Adipocyte (in vitro differentiated cells): ENCODE measurements at regions not wholly inside any gene's neighbourhood (a gene's known extent, or its start where the extent isn't known, plus 50 kb on each side); places are given as distances from the start of the nearest gene placed in this dataset.
"Not testable (repeated sequence)": the region's sequence is repeated elsewhere in the genome, so short reads cannot be mapped to it uniquely, and the experiment has no call there.

Experiments used
- DNase-seq: peaks from one replicate; pipeline ENCODE4 v3.0.0-alpha.2; 2015; ENCODE audit warnings: low read depth
- H3K27me3 ChIP-seq: replicated peaks from 2 replicates; pipeline ENCODE4 v1.7.0; 2013; ENCODE audit warnings: mild to moderate bottlenecking, low read length, moderate library complexity; ENCODE audit not compliant: control insufficient read depth, insufficient read depth
- H3K36me3 ChIP-seq: 2 replicates; pipeline ENCODE4 v1.7.0; 2013; ENCODE audit warnings: low read length, mild to moderate bottlenecking, moderate library complexity; ENCODE audit not compliant: control insufficient read depth, insufficient read depth, severe bottlenecking
- H3K4me1 ChIP-seq: 2 replicates; pipeline ENCODE4 v1.7.0; 2013; ENCODE audit warnings: mild to moderate bottlenecking, low read length, moderate library complexity; ENCODE audit not compliant: control insufficient read depth, insufficient read depth
- H3K4me3 ChIP-seq: 2 replicates; pipeline ENCODE4 v1.7.0; 2013; ENCODE audit warnings: mild to moderate bottlenecking, low read length, moderate library complexity
- H3K9ac ChIP-seq: 2 replicates; pipeline ENCODE4 v1.7.0; 2013; ENCODE audit warnings: mild to moderate bottlenecking, low read length, moderate library complexity
- H3K9me3 ChIP-seq: 2 replicates; pipeline ENCODE4 v1.7.0; 2013; ENCODE audit warnings: mild to moderate bottlenecking, low read length, moderate library complexity; ENCODE audit not compliant: control insufficient read depth

DNA sequence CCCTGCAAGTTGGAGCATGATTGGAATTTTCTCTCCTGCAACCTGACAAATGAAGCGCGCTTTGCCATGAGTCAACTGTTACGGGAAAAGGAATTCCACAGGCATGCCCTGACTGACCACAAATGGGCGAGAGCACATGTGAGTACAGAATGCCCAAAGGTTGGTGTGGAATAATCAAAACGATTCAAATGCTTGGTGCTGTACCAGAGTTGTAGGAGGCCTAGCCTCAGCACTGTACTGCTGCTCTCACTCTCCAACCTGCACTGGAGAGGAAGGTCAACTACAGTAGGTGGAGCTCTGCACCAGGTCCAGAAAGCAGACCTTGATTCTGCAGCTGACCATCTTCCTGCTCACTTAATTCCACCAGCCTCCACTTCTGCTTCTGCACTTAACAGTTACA lies 406.9 kb upstream of the ACTBL2 start:
- peaks cover 2% of the 10 kb centered on the region for H3K4me1 ChIP-seq
- H3K36me3 ChIP-seq = no peaks in the 10 kb centered on the region
- H3K4me3 ChIP-seq = no peak overlapping the region
- DNase-seq = peak; percentile 73
- H3K27me3 ChIP-seq = no peaks in the 10 kb centered on the region
- H3K9ac ChIP-seq = no peak overlapping the region
- H3K9me3 ChIP-seq = no peaks in the 10 kb centered on the region

DNA sequence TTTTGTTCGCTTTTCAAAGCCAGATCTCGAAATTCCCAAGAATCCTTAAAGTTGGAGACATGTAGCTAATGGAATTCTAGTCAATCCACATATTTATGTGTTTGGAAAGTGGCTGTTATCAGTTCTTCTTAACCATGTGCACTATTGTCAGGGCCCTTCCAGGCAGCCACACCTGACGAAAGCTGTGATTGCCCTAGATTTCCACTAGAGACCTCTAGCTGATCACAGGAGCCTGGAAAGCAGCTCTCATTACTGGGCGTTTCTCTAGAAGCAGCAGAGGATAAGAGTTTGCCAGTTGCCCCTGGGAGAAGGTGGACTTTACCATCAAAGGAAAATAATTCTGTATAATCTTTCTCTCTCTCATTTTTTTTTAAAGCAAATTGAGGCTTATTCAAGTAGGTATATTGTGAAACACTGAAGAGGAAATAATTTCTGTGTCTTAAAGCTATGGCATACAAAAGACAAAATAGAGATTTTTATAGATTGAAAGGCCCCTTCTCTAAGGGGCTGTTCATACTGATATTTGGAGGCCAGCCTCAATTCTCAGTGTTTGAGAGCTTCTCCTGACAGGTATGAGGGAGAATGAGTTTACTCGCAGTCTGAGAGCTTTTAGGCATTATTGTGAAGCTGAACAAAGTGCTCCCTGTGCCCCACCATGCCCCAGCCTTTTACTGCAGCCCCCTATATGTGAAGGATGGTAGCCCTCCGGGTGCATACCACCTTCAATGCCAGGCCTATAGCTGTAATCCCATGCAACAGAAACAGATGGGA lies 405.4 kb upstream of the ACTBL2 start:
- Histone ChIP-seq H3K4me3 (no peak overlapping the region), H3K36me3 (no peaks in the 10 kb centered on the region), H3K9ac (no peak overlapping the region), H3K9me3 (no peaks in the 10 kb centered on the region), H3K27me3 (no peaks in the 10 kb centered on the region), H3K4me1 (peaks cover 2% of the 10 kb centered on the region)
- DNase-seq = peak; percentile 67

DNA sequence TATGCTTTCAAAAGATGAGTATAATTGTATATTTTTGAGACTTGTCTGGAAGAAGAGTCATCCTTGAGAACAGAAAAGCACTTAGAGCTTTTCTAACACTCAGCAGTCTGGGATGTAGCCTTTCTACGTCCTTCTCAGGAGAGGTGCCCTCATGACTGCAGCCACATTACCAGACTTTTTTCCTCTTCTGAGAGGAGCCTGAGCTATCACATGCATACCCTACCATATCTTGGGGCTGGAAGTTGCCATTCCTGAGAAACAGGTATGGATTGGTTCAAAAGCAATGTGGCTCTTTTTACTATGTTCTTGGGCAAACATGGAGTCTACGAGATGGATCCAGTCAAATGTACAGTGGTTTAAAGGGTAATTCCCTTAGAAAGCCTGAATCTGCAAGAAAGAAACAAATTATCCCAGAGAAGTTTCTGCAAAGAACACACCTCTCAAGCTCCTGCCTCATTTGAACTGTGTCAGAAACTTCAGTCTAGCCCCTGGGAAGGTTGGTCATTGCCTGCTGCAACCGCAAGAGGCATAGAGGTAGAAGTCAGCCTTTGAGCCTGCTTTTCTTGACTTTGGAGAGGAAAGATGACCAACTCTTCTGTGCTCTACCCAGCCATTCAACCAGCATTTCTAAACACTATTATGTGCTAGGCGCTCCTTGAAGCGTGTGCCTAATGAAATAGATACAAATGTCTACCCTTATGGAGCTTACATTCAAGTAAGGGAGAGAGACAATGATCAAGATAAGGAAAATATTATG lies 401.9 kb upstream of the ACTBL2 start:
- Histone ChIP-seq H3K36me3 (no peaks in the 10 kb centered on the region), H3K27me3 (no peaks in the 10 kb centered on the region), H3K4me1 (peaks cover 2% of the 10 kb centered on the region), H3K9ac (no peak overlapping the region), H3K4me3 (no peak overlapping the region), H3K9me3 (no peaks in the 10 kb centered on the region)
- DNase-seq = no peak

DNA sequence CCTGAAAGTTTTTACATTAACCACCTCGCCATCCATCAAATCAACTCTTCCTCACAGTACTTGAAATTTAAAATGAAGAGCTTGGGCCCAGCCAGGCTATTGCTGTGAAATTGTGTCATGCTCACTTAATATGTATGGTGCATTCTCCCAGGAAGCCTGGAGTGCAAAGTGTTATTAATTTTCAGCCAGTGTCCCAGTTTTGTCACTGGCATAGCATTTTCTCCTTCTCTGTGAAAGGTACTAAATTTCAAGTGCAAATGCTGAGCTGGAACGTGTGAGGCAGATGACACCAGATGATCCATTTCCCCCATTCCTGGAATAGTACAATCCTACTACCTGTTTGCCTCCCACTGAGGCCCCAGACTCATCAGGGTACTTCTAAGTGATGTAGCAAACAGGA lies 397.6 kb upstream of the ACTBL2 start:
- H3K9me3 ChIP-seq = no peaks in the 10 kb centered on the region
- H3K27me3 ChIP-seq = no peaks in the 10 kb centered on the region
- H3K4me1 ChIP-seq = no peaks in the 10 kb centered on the region
- H3K9ac ChIP-seq = no peak overlapping the region
- no peaks in the 10 kb centered on the region for H3K36me3 ChIP-seq
- no peak overlapping the region for H3K4me3 ChIP-seq
- DNase-seq = no peak

DNA sequence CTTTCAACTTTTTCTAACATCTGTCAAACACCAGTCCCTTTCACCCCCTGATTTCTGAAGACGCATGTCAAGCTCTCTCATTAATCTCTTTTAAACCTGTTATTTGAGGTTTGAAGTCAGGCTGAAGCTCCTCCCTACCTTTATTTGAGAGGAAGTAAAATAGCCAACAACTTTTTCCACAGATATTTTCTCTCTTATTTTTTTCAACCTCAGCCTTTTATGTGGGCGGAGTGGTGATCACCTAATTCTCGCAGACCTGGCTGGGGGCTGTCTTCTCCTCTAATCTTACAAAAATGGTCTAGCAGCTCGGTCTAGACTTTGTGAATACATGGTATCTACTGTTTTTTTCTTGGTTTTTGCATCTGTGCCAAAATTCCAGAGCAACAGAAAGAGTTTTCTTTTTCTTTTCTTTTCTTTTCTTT lies 395.7 kb upstream of the ACTBL2 start:
- no peak for DNase-seq
- H3K36me3 ChIP-seq = no peaks in the 10 kb centered on the region
- H3K4me1 ChIP-seq = no peaks in the 10 kb centered on the region
- no peak overlapping the region for H3K4me3 ChIP-seq
- no peaks in the 10 kb centered on the region for H3K9me3 ChIP-seq
- H3K9ac ChIP-seq = no peak overlapping the region
- H3K27me3 ChIP-seq = no peaks in the 10 kb centered on the region

DNA sequence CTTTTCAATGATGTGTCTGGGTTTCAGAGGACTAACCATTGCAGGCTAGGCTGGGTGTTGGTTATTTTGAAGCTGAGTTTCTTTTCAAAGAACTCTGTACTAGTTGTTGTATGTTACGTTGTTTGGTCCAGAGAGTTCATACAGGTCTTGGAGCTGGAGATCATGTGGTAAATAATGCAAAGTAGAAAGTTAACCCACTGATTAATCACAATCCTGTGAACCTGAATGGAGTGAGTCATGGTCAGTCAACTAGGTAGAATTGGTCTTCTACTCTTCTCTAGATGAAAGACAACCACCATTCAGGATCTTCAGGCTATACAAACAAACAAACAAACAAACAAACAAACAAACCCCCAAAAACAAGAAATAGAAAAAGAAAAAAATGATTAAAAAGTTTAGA lies 388.9 kb upstream of the ACTBL2 start:
- DNase-seq = no peak
- no peaks in the 10 kb centered on the region for H3K4me1 ChIP-seq
- H3K4me3 ChIP-seq = no peak overlapping the region
- no peaks in the 10 kb centered on the region for H3K27me3 ChIP-seq
- H3K9ac ChIP-seq = no peak overlapping the region
- no peaks in the 10 kb centered on the region for H3K36me3 ChIP-seq
- H3K9me3 ChIP-seq = no peaks in the 10 kb centered on the region

DNA sequence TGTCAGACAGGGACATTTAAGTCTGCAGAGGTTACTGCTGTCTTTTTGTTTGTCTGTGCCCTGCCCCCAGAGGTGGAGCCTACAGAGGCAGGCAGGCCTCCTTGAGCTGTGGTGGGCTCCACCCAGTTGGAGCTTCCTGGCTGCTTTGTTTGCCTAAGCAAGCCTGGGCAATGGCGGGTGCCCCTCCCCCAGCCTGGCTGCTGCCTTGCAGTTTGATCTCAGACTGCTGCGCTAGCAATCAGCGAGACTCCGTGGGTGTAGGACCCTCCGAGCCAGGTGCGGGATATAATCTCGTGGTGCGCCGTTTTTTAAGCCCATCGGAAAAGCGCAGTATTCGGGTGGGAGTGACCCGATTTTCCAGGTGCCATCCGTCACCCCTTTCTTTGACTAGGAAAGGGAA lies 387.7 kb upstream of the ACTBL2 start:
- H3K36me3 ChIP-seq, H3K9ac ChIP-seq, H3K27me3 ChIP-seq, H3K4me3 ChIP-seq, H3K9me3 ChIP-seq, DNase-seq, H3K4me1 ChIP-seq: not testable (repeated sequence)

DNA sequence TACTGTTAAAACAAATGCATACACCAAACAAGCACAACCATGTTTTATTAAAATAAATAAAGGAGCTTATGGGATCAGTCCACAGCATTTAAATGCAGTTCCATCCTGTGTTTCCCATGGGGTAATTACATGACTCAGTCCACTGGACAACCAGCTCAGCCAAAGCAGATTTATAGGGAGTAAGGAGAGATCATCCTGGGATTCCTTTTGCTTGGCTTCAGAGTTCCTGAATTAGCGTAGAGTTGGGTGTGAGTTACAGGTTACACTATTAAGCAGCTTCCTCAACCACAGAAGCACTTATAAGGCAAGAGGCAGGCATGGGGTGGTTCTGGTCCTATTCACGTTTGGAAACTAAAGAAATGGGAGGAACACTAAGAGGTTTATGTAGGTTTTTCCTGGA lies 381.1 kb upstream of the ACTBL2 start:
- no peaks in the 10 kb centered on the region for H3K27me3 ChIP-seq
- peak; percentile 18 for DNase-seq
- H3K36me3 ChIP-seq = no peaks in the 10 kb centered on the region
- peaks cover 26% of the 10 kb centered on the region for H3K4me1 ChIP-seq
- H3K9ac ChIP-seq = no peak overlapping the region
- no peaks in the 10 kb centered on the region for H3K9me3 ChIP-seq
- no peak overlapping the region for H3K4me3 ChIP-seq

DNA sequence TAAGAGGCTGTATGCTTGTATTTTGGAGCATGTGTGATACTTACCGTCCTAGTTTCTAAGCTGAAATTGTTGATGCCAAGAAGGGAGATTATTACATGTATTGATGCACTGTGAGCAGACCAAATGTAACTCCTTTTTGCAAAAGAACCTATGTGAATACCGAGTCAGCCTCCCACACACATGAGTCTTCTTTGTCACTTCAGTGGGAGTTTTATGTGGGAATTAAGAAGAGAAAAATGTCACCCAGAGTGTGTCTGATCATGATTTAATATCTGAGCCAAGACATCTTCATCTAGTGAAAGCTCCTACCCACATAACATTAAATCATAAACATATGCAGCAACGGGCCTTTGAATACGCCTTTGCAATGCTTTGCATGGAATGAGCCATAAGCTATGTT lies 380.3 kb upstream of the ACTBL2 start:
- Histone ChIP-seq H3K9me3 (no peaks in the 10 kb centered on the region), H3K27me3 (no peaks in the 10 kb centered on the region), H3K9ac (no peak overlapping the region), H3K4me1 (peaks cover 26% of the 10 kb centered on the region), H3K36me3 (no peaks in the 10 kb centered on the region), H3K4me3 (no peak overlapping the region)
- no peak for DNase-seq

DNA sequence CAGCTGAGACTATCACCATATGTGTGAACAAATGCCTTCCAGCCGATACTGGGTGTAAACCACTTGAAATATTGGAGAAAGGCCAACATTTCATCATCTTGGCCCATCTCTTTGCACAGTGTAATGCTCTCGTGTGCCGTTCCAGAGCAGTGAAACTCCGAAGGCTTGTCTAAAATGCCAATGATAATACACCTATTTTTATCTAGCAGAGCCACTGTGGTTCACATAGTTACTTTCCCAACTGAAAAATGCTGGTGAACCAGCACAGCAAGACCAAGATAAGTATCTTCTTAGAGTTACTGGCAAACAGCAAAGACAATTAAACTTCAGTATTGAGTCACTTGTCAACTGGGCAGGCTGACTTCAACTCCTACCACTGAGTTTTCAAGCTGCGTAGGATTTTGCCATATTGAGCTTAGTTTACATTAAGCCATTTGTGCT lies 379.9 kb upstream of the ACTBL2 start:
- Histone ChIP-seq H3K27me3 (no peaks in the 10 kb centered on the region), H3K4me3 (no peak overlapping the region), H3K36me3 (no peaks in the 10 kb centered on the region), H3K9ac (no peak overlapping the region), H3K9me3 (no peaks in the 10 kb centered on the region), H3K4me1 (peaks cover 26% of the 10 kb centered on the region)
- DNase-seq = no peak

DNA sequence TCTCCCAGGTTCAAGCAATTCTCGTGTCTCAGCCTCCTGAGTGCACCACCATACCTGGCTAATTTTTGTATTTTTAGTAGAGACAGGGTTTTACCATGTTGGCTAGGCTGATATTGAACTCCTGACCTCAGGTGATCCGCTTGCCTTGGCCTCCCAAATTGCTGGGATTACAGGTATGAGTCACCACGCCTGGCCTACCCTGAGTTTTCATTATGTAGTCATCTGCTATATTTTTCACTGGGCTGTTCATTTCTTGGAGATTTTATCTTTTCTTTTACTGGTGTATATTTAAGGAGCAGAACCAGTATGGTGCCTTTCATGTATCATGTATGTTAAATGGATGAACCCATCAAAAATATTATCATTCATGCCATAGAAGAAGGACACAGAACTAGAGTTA lies 377.0 kb upstream of the ACTBL2 start:
- Histone ChIP-seq H3K27me3 (no peaks in the 10 kb centered on the region), H3K9me3 (no peaks in the 10 kb centered on the region), H3K36me3 (no peaks in the 10 kb centered on the region), H3K9ac (no peak overlapping the region), H3K4me3 (no peak overlapping the region), H3K4me1 (peaks cover 26% of the 10 kb centered on the region)
- no peak for DNase-seq
